HepG2 (cell line): ENCODE measurements at regions not wholly inside any gene's neighbourhood (a gene's known extent, or its start where the extent isn't known, plus 50 kb on each side); places are given as distances from the start of the nearest gene placed in this dataset.

Source experiments
- ATAC-seq: fragments of 200-7000 bp; cut with Tn5 transposase; 3 replicates; pipeline ENCODE4 v1.9.1; 2020; ENCODE audit warnings: mild to moderate bottlenecking, moderate library complexity
- BruUV-seq: library from RNA; stranded (reverse); fragments of 400-500 nt; replicated peaks from 2 replicates; lab custom pipeline; 2021; lab: Mats Ljungman, UMichigan
- CTCF ChIA-PET: fragments of 300-600 bp; formaldehyde crosslinking; extraction: SDS; loops from one replicate; lab custom pipeline; 2021; ENCODE audit warnings: low total read pairs, inconsistent platforms, low intra/inter-chr PET ratio; lab: Yijun Ruan, JAX
- POLR2A ChIA-PET: fragments of 350-600 bp; sonication (Branson Sonifier 250); formaldehyde crosslinking; loops from one replicate; lab custom pipeline; 2020; ENCODE audit warnings: antibody characterized with exemption, inconsistent platforms; lab: Yijun Ruan, JAX
- DNase-seq: peaks from one replicate; pipeline ENCODE4 v3.0.0-alpha.2; 2015; ENCODE audit warnings: low spot score
- FAIRE-seq: peaks from 3 replicates; lab custom pipeline; 2011; peaks lifted over from hg19 to GRCh38; lab: Jason Lieb, UNC
- H2AFZ ChIP-seq: one replicate; pipeline ENCODE4 v1.6.1; 2011; ENCODE audit warnings: low read length, inconsistent platforms
- H3K27ac ChIP-seq: fragments of 300-600 bp; 3 replicates; pipeline ENCODE4 v1.8.0; 2011; ENCODE audit warnings: mixed run types, mild to moderate bottlenecking, mixed read lengths, low read length, inconsistent platforms; ENCODE audit not compliant: insufficient read depth; ENCODE audit errors: extremely low read length
- H3K27me3 ChIP-seq, 2 experiments: fragments of 200-600 bp in 1 of 2; 2 replicates in 1 of 2; 3 replicates in 1 of 2; pipeline versions ENCODE4 v1.6.0 to v1.8.0; 2011; ENCODE audit warnings: low read length in 2 of 2, mild to moderate bottlenecking in 2 of 2, moderate library complexity in 2 of 2, inconsistent platforms in 1 of 2; ENCODE audit not compliant: insufficient read depth in 2 of 2, control insufficient read depth in 1 of 2
- H3K36me3 ChIP-seq, 2 experiments: fragments of 200-600 bp in 1 of 2; replicated peaks in 1 of 2; 2 replicates in 1 of 2; 3 replicates in 1 of 2; pipeline versions ENCODE4 v1.5.1 to v1.8.0; 2011; ENCODE audit warnings: low read length in 2 of 2, inconsistent platforms in 1 of 2; ENCODE audit not compliant: insufficient read depth in 2 of 2, control insufficient read depth in 1 of 2
- H3K4me1 ChIP-seq: 2 replicates; pipeline ENCODE4 v1.5.1; 2012; ENCODE audit warnings: low read length, inconsistent platforms; ENCODE audit not compliant: insufficient read depth
- H3K4me2 ChIP-seq: 2 replicates; pipeline ENCODE4 v1.6.0; 2011; ENCODE audit warnings: low read depth, low read length, inconsistent platforms
- H3K4me3 ChIP-seq, 3 experiments: fragments of 200-600 bp in 1 of 3; sonication (generic), shearing (Covaris generic) in 1 of 3; replicated peaks in 1 of 3; 2 replicates each; pipeline ENCODE4 v1.5.1; 2011 to 2016; ENCODE audit warnings: low read length in 3 of 3, inconsistent platforms in 2 of 3, low read depth in 2 of 3, mild to moderate bottlenecking in 2 of 3, control low read depth in 1 of 3, mixed read lengths in 1 of 3; ENCODE audit not compliant: insufficient read depth in 1 of 3
- H3K79me2 ChIP-seq: one replicate; pipeline ENCODE4 v1.6.1; 2011; ENCODE audit warnings: low read length, inconsistent platforms; ENCODE audit not compliant: insufficient read depth
- H3K9ac ChIP-seq: 2 replicates; pipeline ENCODE4 v1.6.0; 2011; ENCODE audit warnings: mild to moderate bottlenecking, low read depth, low read length, inconsistent platforms; ENCODE audit not compliant: insufficient read depth
- H3K9me3 ChIP-seq: 2 replicates; pipeline ENCODE4 v1.5.1; 2012; ENCODE audit warnings: mild to moderate bottlenecking, low read length
- H4K20me1 ChIP-seq: 2 replicates; pipeline ENCODE4 v1.6.0; 2011; ENCODE audit warnings: inconsistent platforms, mild to moderate bottlenecking, low read length, moderate library complexity; ENCODE audit not compliant: insufficient read depth
- AGO1 ChIP-seq: fragments of 200-400 bp; formaldehyde crosslinking; IDR thresholded peaks from 2 replicates; pipeline ENCODE4 v1.6.1; 2017; ENCODE audit warnings: mild to moderate bottlenecking, low read depth, low read length, moderate library complexity; ENCODE audit not compliant: poor library complexity, severe bottlenecking
- ATF7 ChIP-seq, 2 experiments: fragments of 450-650 bp in 1 of 2; sonication (generic) in 1 of 2; formaldehyde crosslinking in 1 of 2; IDR thresholded peaks; 2 replicates each; pipeline versions ENCODE4 v1.4.0 to v1.6.1; 2016 to 2020; ENCODE audit warnings: antibody characterized with exemption in 1 of 2, mild to moderate bottlenecking in 1 of 2, missing genetic modification reagents in 1 of 2
- BCL6 ChIP-seq: IDR thresholded peaks from 2 replicates; pipeline ENCODE4 v1.6.1; 2016; ENCODE audit warnings: missing genetic modification reagents, missing compliant biosample characterization
- FIP1L1 ChIP-seq: fragments of 200-400 bp; formaldehyde crosslinking; IDR thresholded peaks from 2 replicates; pipeline ENCODE4 v1.6.1; 2018; ENCODE audit warnings: low read depth, mild to moderate bottlenecking, low read length, moderate library complexity, borderline replicate concordance; ENCODE audit not compliant: insufficient read depth
- FOXM1 ChIP-seq: sonication (generic); formaldehyde crosslinking; IDR thresholded peaks from 2 replicates; pipeline ENCODE4 v1.5.0; 2020; ENCODE audit warnings: missing genetic modification reagents
- HDAC1 ChIP-seq: sonication (generic); formaldehyde crosslinking; IDR thresholded peaks from 2 replicates; pipeline ENCODE4 v1.5.1; 2020; ENCODE audit warnings: mild to moderate bottlenecking, missing genetic modification reagents
- RXRB ChIP-seq: IDR thresholded peaks from 2 replicates; pipeline ENCODE4 v1.6.1; 2016; ENCODE audit warnings: borderline replicate concordance, missing genetic modification reagents, missing compliant biosample characterization
- SCMH1 ChIP-seq: sonication (generic); formaldehyde crosslinking; IDR thresholded peaks from 2 replicates; pipeline ENCODE4 v1.9.0; 2021; ENCODE audit warnings: missing genetic modification reagents, mild to moderate bottlenecking, borderline replicate concordance
- SRY ChIP-seq: sonication (generic); formaldehyde crosslinking; IDR thresholded peaks from 2 replicates; pipeline ENCODE4 v1.8.0; 2022; ENCODE audit warnings: mild to moderate bottlenecking, missing genetic modification reagents
- ZNF207 ChIP-seq: fragments of 450-650 bp; IDR thresholded peaks from 2 replicates; pipeline ENCODE4 v1.6.1; 2016; ENCODE audit warnings: antibody characterized with exemption, borderline replicate concordance
- ZNF619 ChIP-seq: sonication (generic); formaldehyde crosslinking; IDR thresholded peaks from 2 replicates; pipeline ENCODE4 v1.4.0; 2020; ENCODE audit warnings: mild to moderate bottlenecking, missing genetic modification reagents
- ZNF788 ChIP-seq: sonication (generic); formaldehyde crosslinking; IDR thresholded peaks from 2 replicates; pipeline ENCODE4 v1.5.0; 2020; ENCODE audit warnings: mild to moderate bottlenecking, missing genetic modification reagents, borderline replicate concordance
- ZNF878 ChIP-seq: sonication (generic); formaldehyde crosslinking; IDR thresholded peaks from 2 replicates; pipeline ENCODE4 v1.8.1; 2023; ENCODE audit warnings: mild to moderate bottlenecking, missing genetic modification reagents, moderate library complexity
- WGBS: methylation state at CpG from one replicate; pipeline ENCODE4 v1.1.6; 2017; ENCODE audit warnings: low lambda C conversion rate; 5-methylcytosine and 5-hydroxymethylcytosine counted together
- in situ Hi-C: cut with HindIII; loops from 2 replicates; pipeline ENCODE4 v1.10.0; 2017; ENCODE audit warnings: low pct_unique_long_range_greater_than_20kb; ENCODE audit not compliant: extremely low pct_ligation_motif_present
- intact Hi-C: fragments of 100-400 bp; cut with micrococcal nuclease; formaldehyde crosslinking; loops from one replicate; pipeline ENCODE4 v1.10.0; 2022; ENCODE audit not compliant: unreplicated experiment
- TF ChIP-seq, protein P1 (sequence below): sonication (generic); formaldehyde crosslinking; IDR thresholded peaks from 2 replicates; pipeline ENCODE4 v1.4.0; 2020; ENCODE audit warnings: missing genetic modification reagents
- TF ChIP-seq, protein P2 (sequence below): sonication (generic); formaldehyde crosslinking; IDR thresholded peaks from 2 replicates; pipeline ENCODE4 v1.4.0; 2020; ENCODE audit warnings: missing genetic modification reagents
- TF ChIP-seq, protein P3 (sequence below): IDR thresholded peaks from 2 replicates; pipeline ENCODE4 v1.6.1; 2016; ENCODE audit warnings: mild to moderate bottlenecking
- TF ChIP-seq, protein P4 (sequence below): sonication (generic); formaldehyde crosslinking; IDR thresholded peaks from 2 replicates; pipeline ENCODE4 v1.8.1; 2023; ENCODE audit warnings: missing genetic modification reagents, mild to moderate bottlenecking, borderline replicate concordance

DNA sequence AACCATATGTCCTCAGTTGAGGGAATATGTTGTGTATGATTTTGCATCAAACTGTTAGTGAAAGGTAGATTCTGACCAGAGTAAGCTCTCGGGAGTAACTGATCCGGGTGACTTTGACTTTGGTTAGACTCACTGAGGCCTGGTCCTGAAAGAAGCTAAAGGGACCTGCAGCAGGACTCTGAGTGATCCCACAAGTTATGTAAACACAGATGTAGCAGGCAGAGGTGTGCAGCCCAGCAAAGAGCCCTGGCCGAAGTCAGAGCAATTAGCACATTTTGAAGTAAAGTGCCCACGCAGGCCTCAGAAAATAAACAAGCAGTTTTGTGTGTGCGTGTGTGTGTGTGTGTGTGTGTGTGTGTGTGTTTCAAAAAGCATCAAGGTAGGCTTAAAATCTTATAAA lies 245.6 kb upstream of the FERD3L start:
- no peak for ATAC-seq
- no TSS peak for BruUV-seq
- CTCF ChIA-PET: no interaction called here

DNA sequence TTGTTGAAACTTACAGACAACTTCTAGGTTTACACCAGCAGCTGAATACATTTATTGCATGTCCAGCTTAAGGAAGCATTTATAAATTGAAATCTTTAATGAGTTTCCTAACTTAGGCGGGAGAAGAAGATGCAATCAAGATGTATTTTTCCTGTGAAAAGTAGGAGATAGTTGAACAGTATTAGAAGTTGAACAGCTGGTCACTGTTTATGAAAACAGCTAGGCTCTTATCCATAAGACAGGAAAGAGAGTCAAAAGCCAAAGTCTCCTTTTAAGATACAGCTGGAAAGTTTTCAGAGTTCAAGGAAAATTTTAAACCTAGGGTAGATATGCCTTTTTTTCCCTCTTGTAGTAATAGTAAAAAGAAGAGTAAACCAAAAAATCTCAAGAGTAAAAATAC lies 236.1 kb upstream of the FERD3L start:
- ATAC-seq (no peak), DNase-seq (no peak), FAIRE-seq (no peak)
- 61% methylated on average over 1 of the region's 1 CpG for WGBS
- intact Hi-C loops (no loop called here), in situ Hi-C loops (no loop called here)
- no peaks in the 10 kb centered on the region for H3K27me3 ChIP-seq
- H2AFZ ChIP-seq: no peak overlapping the region
- no peaks in the 10 kb centered on the region for H3K36me3 ChIP-seq
- peaks cover 4% of the 10 kb centered on the region; the same call in 1 of the 2 replicates for H3K9me3 ChIP-seq
- H3K79me2 ChIP-seq: no peaks in the 10 kb centered on the region
- H3K4me2 ChIP-seq: no peak overlapping the region
- no peak overlapping the region for H3K4me3 ChIP-seq
- ChIA-PET POLR2A (no interaction called here), CTCF (no interaction called here)
- no peak overlapping the region for H3K9ac ChIP-seq
- H4K20me1 ChIP-seq: no peaks in the 10 kb centered on the region
- BruUV-seq: no TSS peak
- no peaks in the 10 kb centered on the region for H3K4me1 ChIP-seq
- no peak overlapping the region for H3K27ac ChIP-seq
- TF ChIP-seq SRY (CRISPR knock-in tag): no peak
- TF ChIP-seq, protein P1, sequence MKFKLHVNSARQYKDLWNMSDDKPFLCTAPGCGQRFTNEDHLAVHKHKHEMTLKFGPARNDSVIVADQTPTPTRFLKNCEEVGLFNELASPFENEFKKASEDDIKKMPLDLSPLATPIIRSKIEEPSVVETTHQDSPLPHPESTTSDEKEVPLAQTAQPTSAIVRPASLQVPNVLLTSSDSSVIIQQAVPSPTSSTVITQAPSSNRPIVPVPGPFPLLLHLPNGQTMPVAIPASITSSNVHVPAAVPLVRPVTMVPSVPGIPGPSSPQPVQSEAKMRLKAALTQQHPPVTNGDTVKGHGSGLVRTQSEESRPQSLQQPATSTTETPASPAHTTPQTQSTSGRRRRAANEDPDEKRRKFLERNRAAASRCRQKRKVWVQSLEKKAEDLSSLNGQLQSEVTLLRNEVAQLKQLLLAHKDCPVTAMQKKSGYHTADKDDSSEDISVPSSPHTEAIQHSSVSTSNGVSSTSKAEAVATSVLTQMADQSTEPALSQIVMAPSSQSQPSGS: no peak
- TF ChIP-seq SCMH1: no peak
- TF ChIP-seq ATF7 (IDR thresholded peaks at IDR 0.05): no peak
- no peak for TF ChIP-seq ATF7 (CRISPR knock-in tag; IDR thresholded peaks at IDR 0.05)
- no peak for TF ChIP-seq RXRB
- TF ChIP-seq ZNF878 (CRISPR knock-in tag): no peak
- TF ChIP-seq ZNF788 (CRISPR knock-in tag): no peak
- TF ChIP-seq, protein P2, sequence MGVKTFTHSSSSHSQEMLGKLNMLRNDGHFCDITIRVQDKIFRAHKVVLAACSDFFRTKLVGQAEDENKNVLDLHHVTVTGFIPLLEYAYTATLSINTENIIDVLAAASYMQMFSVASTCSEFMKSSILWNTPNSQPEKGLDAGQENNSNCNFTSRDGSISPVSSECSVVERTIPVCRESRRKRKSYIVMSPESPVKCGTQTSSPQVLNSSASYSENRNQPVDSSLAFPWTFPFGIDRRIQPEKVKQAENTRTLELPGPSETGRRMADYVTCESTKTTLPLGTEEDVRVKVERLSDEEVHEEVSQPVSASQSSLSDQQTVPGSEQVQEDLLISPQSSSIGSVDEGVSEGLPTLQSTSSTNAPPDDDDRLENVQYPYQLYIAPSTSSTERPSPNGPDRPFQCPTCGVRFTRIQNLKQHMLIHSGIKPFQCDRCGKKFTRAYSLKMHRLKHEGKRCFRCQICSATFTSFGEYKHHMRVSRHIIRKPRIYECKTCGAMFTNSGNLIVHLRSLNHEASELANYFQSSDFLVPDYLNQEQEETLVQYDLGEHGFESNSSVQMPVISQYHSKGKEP (CRISPR knock-in tag): no peak
- no peak for TF ChIP-seq FOXM1 (CRISPR knock-in tag)
- no peak for TF ChIP-seq HDAC1 (CRISPR knock-in tag)

More for the DNA sequence above, 245.6 kb upstream of the FERD3L start:
- no peaks in the 10 kb centered on the region for H4K20me1 ChIP-seq
- WGBS: 10% methylated on average over 5 of the region's 5 CpGs
- no peak for FAIRE-seq
- no peak overlapping the region for H3K9ac ChIP-seq
- no peaks in the 10 kb centered on the region for H3K36me3 ChIP-seq
- H3K4me1 ChIP-seq: no peaks in the 10 kb centered on the region
- peaks cover 22% of the 10 kb centered on the region for H3K9me3 ChIP-seq
- H3K27me3 ChIP-seq: no peaks in the 10 kb centered on the region
- no peak for TF ChIP-seq FIP1L1
- TF ChIP-seq BCL6 (CRISPR knock-in tag): no peak
- TF ChIP-seq, protein P3, sequence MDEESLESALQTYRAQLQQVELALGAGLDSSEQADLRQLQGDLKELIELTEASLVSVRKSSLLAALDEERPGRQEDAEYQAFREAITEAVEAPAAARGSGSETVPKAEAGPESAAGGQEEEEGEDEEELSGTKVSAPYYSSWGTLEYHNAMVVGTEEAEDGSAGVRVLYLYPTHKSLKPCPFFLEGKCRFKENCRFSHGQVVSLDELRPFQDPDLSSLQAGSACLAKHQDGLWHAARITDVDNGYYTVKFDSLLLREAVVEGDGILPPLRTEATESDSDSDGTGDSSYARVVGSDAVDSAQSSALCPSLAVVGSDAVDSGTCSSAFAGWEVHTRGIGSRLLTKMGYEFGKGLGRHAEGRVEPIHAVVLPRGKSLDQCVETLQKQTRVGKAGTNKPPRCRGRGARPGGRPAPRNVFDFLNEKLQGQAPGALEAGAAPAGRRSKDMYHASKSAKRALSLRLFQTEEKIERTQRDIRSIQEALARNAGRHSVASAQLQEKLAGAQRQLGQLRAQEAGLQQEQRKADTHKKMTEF: no peak
- no peak for TF ChIP-seq ZNF207
- no peak for TF ChIP-seq AGO1
- TF ChIP-seq ZNF619 (CRISPR knock-in tag): no peak
- TF ChIP-seq, protein P4, sequence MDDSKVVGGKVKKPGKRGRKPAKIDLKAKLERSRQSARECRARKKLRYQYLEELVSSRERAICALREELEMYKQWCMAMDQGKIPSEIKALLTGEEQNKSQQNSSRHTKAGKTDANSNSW (CRISPR knock-in tag): no peak
- H3K79me2 ChIP-seq: no peaks in the 10 kb centered on the region
- in situ Hi-C loops (no loop called here), intact Hi-C loops (no loop called here)
- no peak for DNase-seq
- H2AFZ ChIP-seq: no peak overlapping the region
- POLR2A ChIA-PET: no interaction called here
- no peak overlapping the region for H3K4me3 ChIP-seq
- no peak overlapping the region for H3K27ac ChIP-seq
- H3K4me2 ChIP-seq: no peak overlapping the region
